ENCODE measurements at regions not wholly inside any gene's neighbourhood (a gene's known extent, or its start where the extent isn't known, plus 50 kb on each side); places are given as distances from the start of the nearest gene placed in this dataset.
"Not testable (repeated sequence)": the region's sequence is repeated elsewhere in the genome, so short reads cannot be mapped to it uniquely, and the experiment has no call there.

DNA sequence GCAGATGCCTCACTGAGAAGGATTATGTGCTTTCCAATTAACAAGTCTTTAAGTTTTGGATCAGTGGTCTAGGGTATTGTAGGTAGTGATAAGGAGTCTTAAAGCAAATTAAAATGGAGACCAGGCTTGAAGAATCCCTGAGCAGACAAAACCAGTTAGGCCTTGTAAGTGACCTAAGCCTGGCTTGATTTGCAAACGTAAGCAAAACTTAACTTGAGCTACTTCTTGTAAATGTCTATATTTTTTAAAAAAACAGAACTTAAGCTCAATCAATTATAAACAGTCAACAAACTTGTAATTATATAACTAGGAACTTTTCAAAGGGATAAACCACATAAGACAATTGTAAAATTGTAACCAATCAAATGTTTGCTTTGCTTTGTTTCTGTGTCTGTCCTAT lies 72.7 kb upstream of the NALF2 start:
- DNase-seq, result no peak

- DNase-seq, result no peak
Observed at GRCh38 chrX:69430785-69431184, 73.3 kb upstream of the NALF2 start.

DNA sequence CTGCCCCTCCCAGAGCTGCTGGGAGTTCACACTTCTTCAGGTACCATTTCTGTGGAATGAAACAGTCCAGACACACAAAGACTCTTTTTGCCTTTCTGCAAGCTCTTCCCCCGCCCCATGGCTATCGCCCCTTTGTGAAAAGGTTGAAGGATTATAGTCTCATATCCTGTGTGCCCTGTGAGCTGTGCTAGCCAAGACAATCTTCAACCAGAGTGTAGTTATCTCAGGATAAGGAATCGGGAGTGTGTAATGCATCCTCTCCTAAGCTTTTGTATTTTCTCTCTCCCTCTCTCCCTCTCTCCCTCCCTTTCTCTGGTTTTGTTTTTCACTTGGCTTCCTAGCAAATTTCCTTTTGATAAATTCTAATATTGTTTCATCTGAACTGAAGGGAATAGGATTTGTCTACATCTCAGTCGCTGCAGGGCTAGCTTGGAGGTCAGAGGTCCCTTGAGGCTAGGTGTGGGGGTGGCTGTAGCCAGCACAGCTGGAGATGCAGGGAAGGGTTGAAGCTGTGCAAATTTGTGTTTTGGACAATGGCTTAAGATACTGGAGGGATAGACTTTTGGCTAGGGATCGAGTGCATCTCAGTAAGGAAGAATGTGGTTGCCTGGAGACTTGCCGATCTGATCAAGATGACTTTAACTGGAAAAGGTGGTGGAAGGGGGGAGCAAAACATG lies 74.6 kb upstream of the NALF2 start:
- DNase-seq, result no peak

- DNase-seq, result no peak
Observed at GRCh38 chrX:69428216-69428615, 75.9 kb upstream of the NALF2 start.

DNA sequence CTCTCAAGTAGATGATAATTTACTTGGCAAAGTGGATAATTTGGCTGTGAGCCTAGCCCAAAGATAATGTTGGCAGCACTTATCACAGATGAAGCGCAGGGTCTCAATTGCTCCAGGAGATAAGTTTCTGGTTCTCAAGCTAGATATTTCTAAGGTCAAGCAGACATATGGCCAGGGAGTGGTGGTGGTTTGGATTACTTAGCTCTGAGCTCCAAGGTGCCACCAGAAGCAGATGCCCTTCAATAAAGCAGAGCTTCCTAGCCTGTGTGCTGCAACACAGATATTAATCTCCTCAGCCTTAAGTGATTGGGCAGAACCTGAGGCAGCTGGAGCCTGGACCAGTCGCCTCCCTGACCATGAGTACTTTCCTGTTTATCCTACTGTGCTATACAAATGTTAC lies 79.2 kb upstream of the NALF2 start:
- DNase-seq, result no peak

DNA sequence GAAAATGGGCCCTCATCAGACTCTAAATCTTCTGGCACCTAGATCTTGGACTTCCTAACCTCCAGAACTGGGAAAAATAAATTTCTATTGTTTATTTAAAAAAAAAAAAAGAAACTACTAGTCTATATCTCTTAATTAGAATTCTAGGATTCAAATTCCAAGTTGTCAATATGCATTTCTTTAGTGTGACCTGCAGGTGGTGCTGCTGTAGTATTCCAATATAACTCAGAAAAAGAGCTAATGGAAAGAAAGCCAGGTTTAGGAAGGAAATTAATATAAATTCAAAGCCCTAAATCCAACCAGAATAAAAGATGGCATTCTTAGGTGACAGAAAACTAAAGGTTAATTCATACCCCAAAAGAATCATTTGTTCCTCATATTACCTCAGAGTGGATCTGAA lies 80.0 kb upstream of the NALF2 start:
- DNase-seq, result no peak

DNA sequence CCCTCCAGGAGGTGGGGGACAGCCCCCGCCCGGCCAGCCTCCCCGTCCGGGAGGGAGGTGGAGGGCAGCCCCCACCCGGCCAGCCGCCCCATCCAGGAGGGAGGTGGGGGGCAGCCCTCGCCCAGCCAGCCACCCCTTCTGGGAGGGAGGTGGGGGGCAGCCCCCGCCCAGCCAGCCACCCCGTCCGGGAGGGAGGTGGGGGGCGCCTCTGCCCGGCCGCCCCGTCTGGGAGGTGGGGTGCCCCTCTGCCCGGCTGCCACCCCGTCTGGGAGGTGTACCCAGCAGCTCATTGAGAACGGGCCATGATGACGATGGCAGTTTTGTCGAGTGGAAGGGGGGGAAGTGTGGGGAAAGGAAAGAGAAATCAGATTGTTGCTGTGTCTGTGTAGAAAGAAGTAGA lies 81.9 kb upstream of the NALF2 start:
- not testable (repeated sequence) for DNase-seq

GRCh38 chrX:69415698-69416097 lies 88.4 kb upstream of the NALF2 start:
- DNase-seq, result no peak

GRCh38 chrX:69412661-69413060 lies 91.5 kb upstream of the NALF2 start:
- DNase-seq, result no peak

DNA sequence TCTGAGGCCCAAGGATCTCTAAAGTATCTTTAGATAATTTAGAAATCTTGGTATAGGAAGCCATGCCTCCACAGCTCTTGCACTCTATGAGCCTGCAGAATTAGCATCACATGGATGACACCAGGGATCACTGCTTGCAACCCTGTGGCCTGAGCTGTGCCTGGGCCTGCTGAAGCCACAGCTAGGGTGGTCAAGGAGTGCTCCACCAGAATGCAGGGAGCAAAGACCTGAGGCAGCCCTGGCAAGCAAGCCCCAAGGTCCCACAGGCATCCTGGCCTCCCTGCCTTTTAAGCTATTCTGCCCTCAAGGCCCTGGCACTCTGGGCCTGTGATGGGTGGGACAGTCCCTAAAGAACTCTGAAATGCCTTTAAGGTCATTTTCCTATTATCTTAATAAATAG lies 105.2 kb upstream of the NALF2 start:
- DNase-seq, result no peak

- no peak for DNase-seq
Observed at GRCh38 chrX:69396916-69397315, 107.2 kb upstream of the NALF2 start.

GRCh38 chrX:69395306-69395705 lies 108.8 kb upstream of the NALF2 start:
- no peak for DNase-seq

GRCh38 chrX:69389101-69389501 lies 115.0 kb upstream of the NALF2 start:
- no peak for DNase-seq

GRCh38 chrX:69388526-69388925 lies 115.6 kb upstream of the NALF2 start:
- DNase-seq, result no peak

DNA sequence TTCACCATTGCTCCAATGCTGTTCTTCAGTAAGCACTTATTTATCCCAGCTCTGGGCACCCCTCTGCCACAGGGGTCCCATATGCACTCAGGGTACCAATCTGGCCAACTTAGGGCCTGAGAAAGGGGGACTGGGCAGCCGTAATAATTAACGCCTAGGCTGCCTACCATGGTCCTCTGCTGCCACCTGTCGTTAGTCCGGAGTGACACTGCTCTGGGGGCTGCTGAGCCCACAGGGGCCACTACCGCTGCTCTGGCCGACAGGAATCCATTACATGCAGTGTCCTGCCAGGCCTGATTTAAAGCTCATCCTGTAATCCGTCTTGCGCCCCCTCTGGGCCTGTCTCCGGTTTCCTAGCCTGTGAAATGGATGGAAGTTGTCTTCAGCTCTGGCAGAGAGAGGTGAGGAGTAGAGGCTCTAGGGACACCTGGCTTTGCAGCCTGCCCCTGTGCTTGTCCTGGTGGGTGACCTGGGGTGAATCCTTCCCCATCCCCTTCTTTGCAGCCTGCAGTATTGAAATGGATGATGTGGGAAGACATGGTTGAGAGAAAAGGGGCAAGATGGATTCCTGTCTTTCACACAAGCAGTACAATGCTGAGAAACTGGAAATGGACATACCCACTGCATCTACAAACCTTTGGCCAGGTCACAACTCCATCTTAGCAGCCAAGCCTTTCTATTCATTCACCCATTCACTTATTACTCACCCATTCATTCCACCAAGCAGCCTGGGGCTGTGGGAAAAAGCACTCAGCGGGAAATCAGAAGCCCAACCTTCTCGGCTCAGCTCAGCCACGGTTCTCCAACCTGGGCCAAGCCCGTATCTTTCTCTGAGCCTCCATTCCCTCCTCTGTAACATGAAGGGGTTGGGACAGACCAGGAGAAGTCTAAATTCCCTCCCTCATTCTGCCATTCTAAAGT lies 116.3 kb upstream of the NALF2 start:
- peak; percentile 27 for DNase-seq

DNA sequence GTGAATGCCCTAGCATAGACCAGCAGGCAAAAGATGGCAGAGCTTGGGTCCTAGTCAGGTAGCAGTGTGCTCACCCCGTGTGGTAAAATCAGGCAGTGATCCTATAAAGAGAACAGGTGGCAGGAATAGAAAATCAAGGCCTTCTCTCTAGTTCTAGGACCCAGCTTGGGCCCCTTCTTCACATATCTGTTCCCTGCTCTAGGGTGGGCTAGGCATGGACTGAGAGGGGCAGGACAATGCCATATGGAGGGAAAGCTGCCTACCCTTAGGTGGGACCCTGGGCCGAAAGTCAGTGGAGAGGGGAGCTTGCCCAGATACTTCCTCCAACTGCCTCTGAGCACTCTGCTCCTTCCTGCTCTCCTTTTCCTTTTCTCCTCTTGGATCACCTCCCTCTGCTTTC lies 117.4 kb upstream of the NALF2 start:
- no peak for DNase-seq

GRCh38 chrX:69379412-69379811 lies 124.7 kb upstream of the NALF2 start:
- DNase-seq, result no peak

DNA sequence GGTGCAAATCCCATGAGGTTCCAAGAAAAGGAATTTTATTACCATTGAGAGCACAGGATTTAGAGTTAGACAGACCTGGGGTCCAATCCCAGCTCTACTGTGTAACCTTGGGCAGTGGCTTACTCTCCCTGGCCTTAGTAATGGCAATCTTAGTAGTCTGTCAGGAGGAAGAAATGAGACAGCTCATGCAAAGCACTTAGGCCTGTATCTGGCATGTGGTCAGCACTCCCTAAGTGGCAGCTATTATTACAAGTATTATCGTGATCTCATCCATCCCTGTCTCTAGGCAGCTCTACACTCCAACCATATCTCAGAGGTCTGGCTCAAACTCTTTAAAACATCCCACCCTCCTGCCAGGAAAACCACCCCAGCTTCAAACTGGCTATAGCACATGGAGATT lies 129.6 kb upstream of the NALF2 start:
- no peak for DNase-seq

- no peak for DNase-seq
Observed at GRCh38 chrX:69372435-69372834, 131.7 kb upstream of the NALF2 start.

DNA sequence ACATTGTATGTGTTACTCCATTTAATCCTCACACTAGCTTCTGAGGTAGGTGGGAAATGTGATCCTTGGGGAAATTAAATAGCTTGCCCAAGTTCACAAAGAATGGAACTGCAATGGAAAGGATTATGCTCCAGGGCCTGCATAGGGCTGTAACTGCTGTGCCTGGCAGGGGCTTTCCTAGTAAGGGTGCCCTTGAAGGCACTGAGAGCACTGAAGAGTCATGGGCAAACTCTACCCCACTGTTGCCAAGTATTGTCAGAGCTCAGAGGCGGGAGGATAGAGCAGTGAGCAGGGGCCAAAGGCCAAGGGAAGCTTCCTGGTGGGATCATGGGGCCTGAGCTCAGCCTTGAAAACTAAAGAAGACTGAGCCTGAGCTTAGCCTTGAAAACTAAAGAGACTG lies 133.0 kb upstream of the NALF2 start:
- no peak for DNase-seq

DNA sequence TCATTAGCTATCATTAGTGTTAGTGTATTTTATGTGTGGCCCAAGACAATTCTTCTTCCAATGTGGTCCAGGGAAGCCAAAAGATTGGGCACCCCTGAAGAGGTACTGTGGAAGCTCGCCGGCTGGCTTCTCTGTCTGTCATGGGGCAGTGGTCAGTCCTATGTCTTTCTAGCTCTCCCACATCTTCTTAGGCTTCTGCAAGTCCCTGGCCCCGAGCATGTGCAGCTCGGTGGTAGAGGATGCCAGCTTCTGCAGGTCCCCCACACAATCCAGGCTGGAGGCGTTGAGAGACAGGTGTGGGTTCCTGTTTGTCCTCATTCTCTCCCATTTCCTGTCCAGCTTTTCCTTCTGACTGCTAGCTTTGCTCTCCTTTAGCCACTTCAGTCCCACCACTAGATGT lies 134.1 kb upstream of the NALF2 start:
- DNase-seq, result no peak

- no peak for DNase-seq
Observed at GRCh38 chrX:69366183-69366582, 137.9 kb upstream of the NALF2 start.

GRCh38 chrX:69365755-69366154 lies 138.4 kb upstream of the NALF2 start:
- no peak for DNase-seq

GRCh38 chrX:69365349-69365748 lies 138.8 kb upstream of the NALF2 start:
- DNase-seq, result no peak

- DNase-seq, result no peak
Observed at GRCh38 chrX:69362856-69363255, 141.3 kb upstream of the NALF2 start.

All from activated gamma-delta T cell treated with Interleukin-2 at 50 U/mL for 16 hours (primary cell).